ENCODE measurements at regions not wholly inside any gene's neighbourhood (a gene's known extent, or its start where the extent isn't known, plus 50 kb on each side); places are given as distances from the start of the nearest gene placed in this dataset.

- TF ChIP-seq CTCF (IDR thresholded peaks at IDR 0.05; ENCODE audit: control extremely low read depth, extremely low read depth, low read depth, missing control alignments) = no peak
- DNase-seq (ENCODE audit: extremely low spot score) = no peak
- ChIA-PET CTCF (no interaction called here), POLR2A (no interaction called here)
These were observed 88.1 kb downstream of the UNCX start for GRCh38 chr7:1320616-1321240.

- POLR2A ChIA-PET = no interaction called here
- CTCF ChIA-PET = no interaction called here
These were observed 89.0 kb downstream of the UNCX start for GRCh38 chr7:1321411-1322239.

GRCh38 chr7:1322240-1323110 is 89.8 kb downstream of the UNCX start:
- no peak for TF ChIP-seq CTCF (IDR thresholded peaks at IDR 0.05; ENCODE audit: control extremely low read depth, extremely low read depth, low read depth, missing control alignments)
- POLR2A ChIA-PET = no interaction called here
- CTCF ChIA-PET = no interaction called here
- DNase-seq (ENCODE audit: extremely low spot score) = no peak

More at GRCh38 chr7:1321411-1322239, 89.0 kb downstream of the UNCX start:
- DNase-seq (ENCODE audit: extremely low spot score) = no peak
- TF ChIP-seq CTCF (IDR thresholded peaks at IDR 0.05; ENCODE audit: control extremely low read depth, extremely low read depth, low read depth, missing control alignments) = no peak

- POLR2A ChIA-PET = no interaction called here
- DNase-seq (ENCODE audit: extremely low spot score) = no peak
- CTCF ChIA-PET = no interaction called here
- TF ChIP-seq CTCF (IDR thresholded peaks at IDR 0.05; ENCODE audit: control extremely low read depth, extremely low read depth, low read depth, missing control alignments) = no peak
These were observed 90.7 kb downstream of the UNCX start for GRCh38 chr7:1323178-1324027.

- no peak for TF ChIP-seq CTCF (IDR thresholded peaks at IDR 0.05; ENCODE audit: control extremely low read depth, extremely low read depth, low read depth, missing control alignments)
- ChIA-PET CTCF (no interaction called here), POLR2A (no interaction called here)
These were observed 91.6 kb downstream of the UNCX start for GRCh38 chr7:1324028-1324900.

More at GRCh38 chr7:1324028-1324900, 91.6 kb downstream of the UNCX start:
- no peak for DNase-seq (ENCODE audit: extremely low spot score)

Measured in GM10248 (cell line).